GM18861 (cell line): ENCODE measurements at regions not wholly inside any gene's neighbourhood (a gene's known extent, or its start where the extent isn't known, plus 50 kb on each side); places are given as distances from the start of the nearest gene placed in this dataset.
"Not testable (repeated sequence)": the region's sequence is repeated elsewhere in the genome, so short reads cannot be mapped to it uniquely, and the experiment has no call there.

ENCODE experiments used
- ATAC-seq: cut with Tn5 transposase; IDR thresholded peaks from one replicate; pipeline ENCODE4 v1.9.1; 2021; ENCODE audit not compliant: unreplicated experiment

DNA sequence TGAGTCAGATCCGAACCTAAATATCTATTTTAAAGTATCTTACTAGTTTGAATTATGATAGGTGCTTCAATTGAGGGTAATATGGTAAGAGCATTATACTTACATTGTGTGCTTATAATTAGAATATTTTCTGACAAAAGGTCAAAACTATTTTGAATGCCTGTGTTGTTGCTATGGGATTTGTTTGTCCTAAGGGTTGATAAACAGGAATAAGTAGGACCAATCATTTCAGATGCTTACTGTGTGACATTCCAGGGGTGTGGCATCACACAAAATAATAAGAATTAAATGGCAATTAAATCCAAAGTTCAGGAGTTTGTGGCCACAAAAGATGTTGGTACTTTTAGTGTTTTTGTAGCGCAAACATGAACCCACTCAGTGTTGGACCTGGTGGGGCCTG lies 256.2 kb upstream of the DDHD1 start:
- no peak for ATAC-seq

DNA sequence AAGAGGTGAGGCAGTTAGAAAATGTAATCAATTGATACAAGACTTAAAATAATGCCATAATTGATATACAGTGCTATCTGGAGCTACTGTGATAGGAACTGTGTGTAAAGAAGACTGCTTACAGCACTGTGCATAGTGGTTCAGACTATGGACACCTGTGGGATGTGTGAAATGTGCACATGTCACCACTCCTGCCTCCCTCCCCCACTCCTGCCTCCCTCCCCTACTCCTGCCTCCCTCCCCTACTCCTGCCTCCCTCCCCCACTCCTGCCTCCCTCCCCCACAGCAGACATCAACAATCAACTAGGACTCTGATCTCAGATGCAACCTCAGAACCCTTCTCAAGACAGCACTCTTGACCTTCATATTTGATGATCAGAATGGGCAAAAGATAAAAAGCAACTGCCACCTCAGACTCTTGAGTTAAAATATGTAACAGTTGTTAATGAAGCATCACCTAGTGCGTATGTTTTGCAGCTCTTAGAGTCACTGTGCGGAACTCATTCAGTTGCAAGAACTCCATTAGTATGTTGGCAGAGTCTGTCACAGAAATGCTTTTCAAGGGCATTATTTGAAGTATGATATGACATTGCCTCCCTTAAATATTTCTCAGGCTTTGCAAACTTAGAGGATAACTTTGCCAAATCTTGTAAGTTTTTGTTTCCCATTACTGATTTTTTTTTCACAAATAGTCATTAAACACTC lies 255.2 kb upstream of the DDHD1 start:
- no peak for ATAC-seq

DNA sequence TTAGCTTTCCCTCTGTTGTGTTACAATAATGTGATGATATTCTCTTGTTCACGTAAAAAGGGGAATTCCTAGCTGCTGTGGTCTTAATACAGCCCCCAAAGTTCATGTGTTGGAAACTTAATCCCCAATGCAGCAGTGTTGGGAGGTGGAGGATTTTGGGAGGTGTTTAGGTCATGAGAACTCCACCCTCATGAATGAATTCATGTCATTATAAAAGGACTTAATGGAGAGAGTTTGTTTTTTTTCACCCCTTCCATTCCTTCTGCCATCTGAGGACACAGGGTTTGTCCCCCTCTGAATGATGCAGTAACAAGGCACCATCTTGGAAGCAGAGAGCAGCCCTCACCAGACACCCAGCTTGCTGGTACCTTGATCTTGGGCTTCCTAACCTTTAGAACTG lies 253.4 kb upstream of the DDHD1 start:
- ATAC-seq: no peak

DNA sequence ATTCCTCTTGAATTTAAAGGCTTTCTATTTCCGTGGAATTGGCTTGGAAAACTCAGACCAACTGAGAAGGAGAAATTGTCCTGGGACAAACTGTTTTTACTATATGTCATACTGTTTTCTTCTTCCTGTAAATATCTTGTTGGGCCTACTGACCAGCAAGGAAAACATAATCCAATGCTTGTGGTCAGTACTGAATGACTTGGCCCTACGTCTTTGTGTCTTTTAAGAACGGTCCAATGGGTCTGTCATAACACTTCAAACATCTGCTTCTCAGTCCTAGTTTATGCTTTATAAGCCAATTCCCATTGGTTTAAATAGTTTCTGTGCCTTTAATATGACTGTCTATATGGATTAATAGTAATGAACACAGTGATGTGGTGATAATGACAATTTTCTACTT lies 248.5 kb upstream of the DDHD1 start:
- no peak for ATAC-seq

DNA sequence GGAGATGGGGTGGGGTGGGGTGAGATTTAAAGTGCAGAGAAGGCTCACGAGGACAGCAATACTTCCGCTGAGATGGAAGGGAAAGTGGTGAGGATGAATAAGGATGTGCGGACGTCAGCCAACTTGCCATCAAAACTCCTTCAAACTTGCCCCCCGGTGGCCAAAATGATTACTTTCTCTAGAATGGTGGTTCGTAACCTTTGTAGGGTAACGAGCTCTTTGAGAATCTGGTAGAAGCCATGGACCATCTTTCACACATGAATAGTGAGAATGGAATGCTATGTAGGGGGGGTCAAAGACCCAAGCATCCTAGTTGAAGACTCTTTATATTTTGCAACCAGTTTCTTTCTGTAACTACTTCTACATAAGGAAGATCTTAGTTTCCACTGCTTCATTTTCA lies 245.9 kb upstream of the DDHD1 start:
- no peak for ATAC-seq

DNA sequence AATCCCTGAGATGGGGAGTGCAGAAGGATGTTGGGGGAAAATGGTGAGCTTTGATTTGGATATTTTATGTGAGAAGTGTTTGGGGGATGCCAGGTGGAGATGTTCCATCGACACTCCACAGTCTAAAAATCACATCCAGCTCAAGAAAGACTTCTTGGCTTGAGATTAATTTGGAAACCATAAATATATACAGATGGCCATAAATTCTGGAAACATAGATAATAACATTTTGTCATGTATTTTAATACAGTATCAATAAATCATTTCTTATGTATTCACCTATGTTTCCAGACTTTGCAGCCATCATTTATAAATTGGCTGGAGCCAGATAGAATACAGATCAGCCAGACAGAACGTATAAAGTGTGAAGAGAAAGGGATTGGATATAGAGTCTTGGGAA lies 245.5 kb upstream of the DDHD1 start:
- ATAC-seq: no peak

DNA sequence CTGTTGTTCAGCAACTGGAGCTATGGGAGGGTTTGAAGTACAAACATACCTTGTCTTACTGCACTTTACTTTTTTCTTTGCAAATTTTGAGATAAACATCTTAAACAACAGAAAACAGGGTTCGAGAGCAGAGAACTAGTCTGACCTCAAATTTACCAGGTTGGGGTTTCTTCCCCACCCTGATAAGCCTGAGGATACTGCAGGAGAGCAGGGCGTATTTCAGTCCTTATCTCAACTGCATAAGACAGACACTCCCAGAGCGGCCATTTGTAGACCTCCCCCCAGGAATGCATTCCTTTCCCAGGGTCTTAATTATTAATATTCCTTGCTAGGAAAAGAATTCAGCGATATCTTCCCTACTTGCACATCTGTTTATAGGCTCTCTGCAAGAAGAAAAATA lies 242.1 kb upstream of the DDHD1 start:
- not testable (repeated sequence) for ATAC-seq

DNA sequence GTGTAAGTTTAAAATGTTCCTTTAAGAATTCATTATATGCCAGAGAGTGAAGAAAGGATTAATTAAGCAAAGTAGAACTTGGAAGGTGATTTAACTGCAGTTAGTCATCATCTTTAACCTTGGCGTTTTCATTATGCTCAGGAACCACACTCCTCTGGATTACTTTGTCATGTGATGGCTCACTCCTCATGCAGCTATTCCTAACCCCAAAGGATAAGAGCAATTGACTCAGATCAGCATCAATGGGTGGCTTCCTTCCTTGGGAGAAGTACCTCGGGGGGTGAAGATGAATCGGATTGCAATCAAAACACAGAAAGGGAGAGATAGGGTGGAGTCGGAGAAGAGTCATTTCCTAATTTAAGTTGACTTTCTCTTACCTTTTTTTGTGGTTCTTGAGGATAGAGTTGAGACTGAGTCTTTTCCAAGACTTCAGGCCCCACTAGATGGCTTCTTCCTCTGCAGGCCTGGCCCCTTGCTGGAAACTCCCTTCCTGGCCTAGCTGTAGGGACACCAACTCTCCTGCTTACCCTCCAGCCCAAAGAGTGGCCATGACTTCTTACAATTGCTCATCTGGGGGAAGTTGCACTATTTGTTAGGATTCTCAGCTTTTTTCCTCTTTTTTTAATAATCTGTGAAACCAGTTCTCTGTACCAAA lies 238.6 kb upstream of the DDHD1 start:
- ATAC-seq: no peak

DNA sequence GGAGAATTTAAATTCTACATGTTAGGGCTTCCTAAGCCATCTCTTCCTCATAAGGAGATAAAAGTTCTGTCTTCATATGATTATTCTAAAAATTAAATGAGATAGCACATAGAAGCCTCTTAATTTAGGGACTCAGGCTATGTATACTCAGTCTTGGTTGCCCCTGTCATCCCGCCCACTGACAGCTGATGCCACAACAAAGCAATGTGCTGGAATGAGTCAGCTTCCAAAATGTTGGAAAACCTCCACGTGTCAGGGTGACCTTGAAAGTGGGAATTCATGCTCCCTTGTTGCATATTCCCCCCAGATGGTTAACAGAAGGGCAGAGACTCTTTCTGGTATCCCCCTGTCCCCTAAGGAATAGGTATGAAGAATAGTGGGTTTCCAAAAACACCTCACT lies 238.0 kb upstream of the DDHD1 start:
- ATAC-seq: no peak

DNA sequence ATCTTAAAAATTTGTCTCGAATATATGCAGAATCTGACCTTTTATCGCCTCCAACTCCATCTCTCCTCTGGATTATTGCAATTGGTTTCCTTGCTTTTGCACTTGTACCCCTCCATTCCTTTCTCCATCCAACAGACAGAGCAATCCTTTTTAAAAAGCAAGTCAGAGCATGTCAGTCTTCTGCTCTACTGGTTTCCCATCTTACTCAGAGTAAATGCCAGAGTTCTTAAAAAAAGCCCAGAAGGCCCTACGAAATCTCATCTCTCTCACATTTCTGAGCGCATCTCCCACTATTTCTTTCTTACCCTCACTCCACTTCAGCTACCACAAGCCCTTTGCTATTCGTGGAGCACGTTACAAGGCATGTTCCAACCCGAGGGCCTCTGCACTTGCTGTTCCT lies 236.9 kb upstream of the DDHD1 start:
- ATAC-seq: no peak

DNA sequence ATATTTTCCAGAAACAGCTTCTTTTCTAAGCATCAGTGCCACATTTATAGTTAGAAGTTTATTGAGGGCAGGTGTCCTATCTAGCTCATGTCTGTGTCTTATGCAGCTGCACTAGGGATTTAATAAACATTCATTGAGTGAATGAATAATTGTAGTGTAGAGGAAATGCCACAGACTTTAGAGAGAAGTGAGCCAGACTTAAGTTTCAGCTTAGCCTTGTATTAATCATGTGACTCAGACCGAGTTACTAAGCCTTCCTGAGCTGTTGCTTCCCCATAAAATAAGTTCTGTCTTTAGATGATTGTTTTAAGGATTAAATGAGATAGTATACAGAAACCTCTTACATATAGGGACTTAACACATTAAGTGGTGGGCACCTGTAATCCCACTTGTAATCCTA lies 236.1 kb upstream of the DDHD1 start:
- no peak for ATAC-seq

DNA sequence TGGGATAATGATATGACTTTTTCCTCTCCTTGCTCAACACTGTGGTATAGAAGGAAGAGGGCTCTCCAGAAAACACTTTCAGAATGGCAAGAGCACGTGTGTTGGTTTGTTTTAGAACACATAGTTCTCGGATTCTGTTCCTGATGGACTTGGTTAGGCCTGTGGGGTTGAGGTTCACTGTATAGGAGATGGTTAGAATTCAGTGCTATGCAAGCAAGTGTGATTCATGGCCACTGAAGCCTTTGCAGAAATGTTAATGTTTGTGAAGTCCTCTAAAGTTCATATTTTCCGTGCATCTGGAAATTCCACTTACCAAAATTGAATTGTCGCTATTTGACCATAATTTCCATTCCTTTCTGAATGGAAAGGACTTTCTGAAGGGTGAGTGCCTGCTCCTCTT lies 233.2 kb upstream of the DDHD1 start:
- no peak for ATAC-seq

DNA sequence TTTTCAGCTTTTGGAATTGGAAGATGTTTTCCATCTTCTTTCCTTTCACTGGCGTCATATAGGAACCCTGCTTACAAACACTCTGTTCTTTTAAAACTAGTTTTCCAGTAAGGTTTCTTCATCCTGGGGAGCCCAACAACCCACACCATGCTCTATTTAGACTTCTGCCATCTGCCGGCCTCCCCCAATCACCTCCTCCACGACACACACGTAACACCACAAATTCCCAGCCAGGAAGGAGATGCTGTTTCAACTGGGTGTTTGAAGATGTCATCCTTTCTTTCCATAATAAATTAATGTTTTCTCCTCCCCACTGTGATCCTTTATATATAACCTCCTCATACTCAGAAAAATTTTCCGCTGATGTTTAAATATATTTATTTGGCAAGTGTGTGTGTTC lies 231.4 kb upstream of the DDHD1 start:
- ATAC-seq: no peak

DNA sequence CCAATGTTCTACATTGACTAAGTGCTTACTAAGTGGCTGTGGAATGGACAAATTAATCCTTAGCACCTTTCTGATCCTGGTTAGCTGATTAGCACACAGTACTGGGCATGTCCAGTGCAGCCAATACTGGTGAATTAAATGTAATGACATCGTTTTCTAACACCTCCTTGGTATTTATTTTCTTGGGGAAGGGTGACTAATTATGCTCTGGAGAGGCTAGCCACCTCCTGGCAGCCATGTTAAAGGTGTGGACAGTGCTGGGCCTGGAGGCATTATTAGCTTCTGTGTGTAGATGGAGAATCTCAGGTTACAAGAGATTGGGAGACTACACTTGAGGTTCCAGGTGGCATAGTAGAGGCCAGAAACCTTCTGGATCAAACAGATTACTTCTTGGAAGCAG lies 230.9 kb upstream of the DDHD1 start:
- ATAC-seq: no peak

DNA sequence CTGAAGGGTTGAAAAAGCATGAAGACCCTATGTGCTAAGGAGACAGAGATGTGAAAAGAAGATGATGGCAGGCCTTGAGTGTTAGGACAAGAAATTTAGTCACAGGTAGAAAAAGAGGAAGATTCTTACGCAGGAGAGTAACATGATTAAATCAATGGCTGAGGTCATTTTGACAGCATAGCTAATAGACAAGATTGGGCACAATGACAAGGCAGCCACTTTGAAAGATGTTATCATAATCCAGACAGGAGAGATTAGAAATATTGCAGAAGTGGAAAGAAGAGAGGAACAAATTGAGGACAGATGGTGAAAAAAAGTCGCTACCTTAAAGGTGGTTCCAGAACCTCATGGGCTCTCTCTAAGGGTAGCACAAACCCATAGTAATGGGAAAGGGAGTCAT lies 228.8 kb upstream of the DDHD1 start:
- no peak for ATAC-seq

DNA sequence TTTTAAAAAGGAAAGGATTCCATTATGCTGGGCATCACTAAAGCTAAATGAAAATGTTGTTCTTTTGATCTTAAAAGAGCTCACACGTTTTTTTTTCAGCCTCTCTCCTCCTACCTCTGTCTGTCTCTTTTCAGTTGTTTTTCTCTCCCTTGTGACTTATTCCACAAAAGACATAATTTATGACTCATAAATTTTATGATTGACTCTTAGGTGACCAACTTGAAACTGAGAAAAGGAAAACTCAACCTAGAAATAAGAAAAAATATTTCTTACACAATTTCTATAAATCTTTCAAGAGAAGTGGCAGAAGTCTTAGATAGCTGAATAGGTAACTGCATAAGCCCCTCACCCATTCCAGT lies 227.7 kb upstream of the DDHD1 start:
- no peak for ATAC-seq

DNA sequence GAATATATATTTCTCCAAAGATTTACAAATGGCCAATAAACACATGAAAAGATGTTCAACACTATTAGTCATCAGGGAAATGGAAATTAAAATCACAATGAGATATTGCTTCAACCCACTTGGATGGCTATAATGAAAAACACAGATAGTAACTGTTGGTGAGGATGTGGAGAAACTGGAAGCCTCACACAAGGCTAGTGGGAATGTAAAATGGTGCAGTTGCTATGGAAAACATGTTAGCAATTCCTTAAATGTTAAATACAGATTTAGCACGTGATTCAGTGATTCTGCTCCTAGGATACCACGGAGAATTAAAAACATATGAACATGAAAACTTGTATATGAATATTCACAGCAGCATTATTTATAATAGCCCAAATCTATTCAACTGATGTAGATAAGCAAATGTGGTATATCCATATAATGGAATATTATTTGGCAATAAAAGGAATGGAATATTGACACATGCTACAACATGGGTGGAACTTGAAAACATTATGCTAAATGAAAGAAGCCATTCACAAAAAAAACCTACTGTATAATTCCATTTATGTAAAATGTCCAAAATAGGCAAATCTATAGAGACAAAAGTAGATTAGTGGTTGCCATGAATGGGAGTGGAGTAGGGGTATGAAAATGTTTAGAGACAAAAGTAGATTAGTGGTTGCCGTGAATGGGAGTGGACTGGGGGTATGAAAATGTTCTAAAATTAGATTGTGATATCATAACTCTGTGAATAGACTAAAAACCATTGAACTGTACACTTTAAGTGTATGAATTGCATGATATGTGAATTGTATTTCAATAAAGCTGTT lies 227.1 kb upstream of the DDHD1 start:
- no peak for ATAC-seq

DNA sequence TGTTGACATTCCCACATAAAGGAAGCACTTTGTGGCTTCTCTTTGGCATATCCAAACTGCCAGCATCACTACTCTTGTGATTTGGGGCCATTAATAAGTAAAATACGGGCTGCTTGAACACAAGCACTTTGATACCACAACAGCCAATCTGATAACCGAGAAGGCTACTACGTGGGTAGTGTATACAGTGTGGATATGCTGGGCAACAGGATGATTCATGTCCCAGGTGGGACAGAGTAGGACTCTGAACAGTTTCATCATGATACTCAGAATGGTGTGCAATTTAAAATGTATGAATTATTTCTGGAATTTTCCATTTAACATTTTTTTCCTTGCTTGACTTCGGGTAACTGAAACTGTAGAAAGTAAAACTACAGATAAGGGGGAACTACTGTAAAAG lies 225.0 kb upstream of the DDHD1 start:
- no peak for ATAC-seq

DNA sequence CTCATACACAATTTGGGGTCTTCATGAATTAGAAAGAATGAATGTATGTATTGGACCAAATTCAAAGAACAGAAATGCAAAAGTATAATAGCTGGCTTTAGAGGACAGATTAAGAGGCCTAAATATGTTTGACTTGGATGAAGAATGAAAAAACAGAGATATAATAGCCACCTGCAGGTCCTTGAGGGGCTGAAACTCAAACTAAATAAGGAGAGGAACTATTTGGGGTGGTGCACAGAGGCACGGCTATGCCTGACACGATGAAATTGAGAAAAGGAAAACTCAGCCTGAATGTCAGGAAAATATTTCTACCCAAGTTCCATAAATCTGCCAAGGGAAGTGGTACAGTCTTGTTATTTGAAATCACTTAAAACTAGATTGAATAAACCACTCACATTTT lies 222.9 kb upstream of the DDHD1 start:
- no peak for ATAC-seq

DNA sequence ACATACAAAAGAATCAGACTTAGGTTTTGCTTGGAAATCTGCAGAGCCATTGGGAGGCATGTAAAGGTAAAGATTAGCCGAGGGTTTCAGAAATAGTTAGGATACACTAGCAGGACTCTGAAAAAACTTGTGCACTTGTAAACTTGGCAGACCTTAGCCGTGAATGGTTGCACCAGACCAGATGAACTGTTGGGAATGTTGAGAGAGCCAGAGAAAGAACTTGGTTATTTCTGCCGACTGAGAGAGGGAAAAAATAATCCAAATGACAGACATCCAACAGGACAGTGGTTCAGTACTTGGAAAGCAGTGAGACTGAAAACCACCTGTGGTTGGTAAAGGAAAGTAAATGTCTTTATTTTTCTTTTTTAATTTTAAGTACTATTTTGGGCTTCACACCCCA lies 222.5 kb upstream of the DDHD1 start:
- no peak for ATAC-seq

DNA sequence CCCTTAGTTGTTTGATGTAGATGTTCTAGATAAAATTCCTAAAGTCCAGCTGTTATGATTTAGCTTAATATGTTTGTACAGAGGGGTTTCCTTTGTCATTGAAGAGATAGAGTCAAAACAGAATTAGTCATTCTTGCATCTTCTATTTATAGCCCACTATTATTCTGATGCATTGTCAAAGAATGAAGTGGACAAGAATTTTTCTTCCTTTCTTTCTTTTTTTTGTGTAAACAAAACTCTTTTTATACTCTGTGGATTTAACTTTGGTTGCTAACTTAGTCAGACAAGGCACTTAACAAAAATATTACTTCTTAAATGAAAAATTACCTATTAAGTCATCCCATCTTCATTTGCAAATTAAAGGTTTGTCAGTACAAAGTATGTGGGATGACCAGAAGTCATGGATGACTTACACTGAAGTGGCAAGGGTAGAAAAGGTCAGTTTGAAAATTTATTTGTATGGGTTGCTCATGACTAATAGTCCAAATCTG lies 215.6 kb upstream of the DDHD1 start:
- no peak for ATAC-seq

DNA sequence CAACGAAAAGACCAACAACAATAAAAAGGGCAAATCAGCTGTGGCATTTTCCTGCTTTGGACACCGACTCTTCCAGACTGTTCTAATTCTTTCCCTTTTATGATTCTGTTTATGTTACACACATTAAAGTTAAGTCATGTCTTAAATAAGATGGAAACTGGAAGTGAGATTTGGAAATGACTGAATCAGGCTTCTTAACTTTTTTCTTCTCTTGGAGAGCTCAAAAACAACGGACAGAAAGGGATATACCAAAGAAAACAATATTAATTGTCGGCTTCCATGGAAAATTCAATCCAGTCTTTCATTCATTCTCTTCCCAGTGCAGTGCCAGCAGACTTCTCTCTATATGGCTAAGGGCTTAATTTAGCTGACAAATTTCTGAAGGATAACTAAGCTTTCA lies 214.9 kb upstream of the DDHD1 start:
- no peak for ATAC-seq
